Panc1 (cell line): ENCODE measurements at regions not wholly inside any gene's neighbourhood (a gene's known extent, or its start where the extent isn't known, plus 50 kb on each side); places are given as distances from the start of the nearest gene placed in this dataset.

ENCODE experiments used
- TCF7L2 ChIP-seq: IDR thresholded peaks from 2 replicates; pipeline ENCODE4 v1.6.1; 2011; ENCODE audit warnings: mild to moderate bottlenecking, low read depth, low read length, inconsistent platforms
- TF ChIP-seq, protein P1 (sequence below): fragments of 450-650 bp; IDR thresholded peaks from 2 replicates; pipeline ENCODE4 v1.5.1; 2017; ENCODE audit warnings: mild to moderate bottlenecking
- TF ChIP-seq, protein P2 (sequence below), 2 experiments: IDR thresholded peaks; 2 replicates each; pipeline ENCODE4 v1.6.1; 2011 to 2012; ENCODE audit warnings: low read depth in 2 of 2, control low read depth in 1 of 2, low read length in 1 of 2, mild to moderate bottlenecking in 1 of 2, moderate library complexity in 1 of 2; ENCODE audit not compliant: insufficient read depth in 1 of 2

DNA sequence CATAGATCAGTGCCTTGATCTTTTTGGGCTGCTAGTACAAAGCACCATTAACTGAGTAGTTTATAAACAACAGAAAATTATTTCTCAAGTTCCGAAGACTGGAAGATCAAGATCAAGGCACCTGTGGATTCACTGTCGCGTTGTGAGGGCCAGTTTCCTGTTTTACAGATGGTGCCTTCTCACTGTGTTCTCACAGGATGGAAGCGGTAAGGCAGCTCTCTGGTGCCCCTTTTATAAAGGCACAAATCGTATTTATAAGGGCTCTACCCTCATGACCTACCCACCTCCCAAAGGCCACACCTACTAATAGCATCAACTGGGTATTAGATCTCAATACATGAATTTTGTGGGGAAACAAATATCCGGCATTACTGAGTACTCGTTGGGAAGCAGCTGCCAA, 729.5 kb upstream of the SLC39A10 start:
- TF ChIP-seq, protein P1, sequence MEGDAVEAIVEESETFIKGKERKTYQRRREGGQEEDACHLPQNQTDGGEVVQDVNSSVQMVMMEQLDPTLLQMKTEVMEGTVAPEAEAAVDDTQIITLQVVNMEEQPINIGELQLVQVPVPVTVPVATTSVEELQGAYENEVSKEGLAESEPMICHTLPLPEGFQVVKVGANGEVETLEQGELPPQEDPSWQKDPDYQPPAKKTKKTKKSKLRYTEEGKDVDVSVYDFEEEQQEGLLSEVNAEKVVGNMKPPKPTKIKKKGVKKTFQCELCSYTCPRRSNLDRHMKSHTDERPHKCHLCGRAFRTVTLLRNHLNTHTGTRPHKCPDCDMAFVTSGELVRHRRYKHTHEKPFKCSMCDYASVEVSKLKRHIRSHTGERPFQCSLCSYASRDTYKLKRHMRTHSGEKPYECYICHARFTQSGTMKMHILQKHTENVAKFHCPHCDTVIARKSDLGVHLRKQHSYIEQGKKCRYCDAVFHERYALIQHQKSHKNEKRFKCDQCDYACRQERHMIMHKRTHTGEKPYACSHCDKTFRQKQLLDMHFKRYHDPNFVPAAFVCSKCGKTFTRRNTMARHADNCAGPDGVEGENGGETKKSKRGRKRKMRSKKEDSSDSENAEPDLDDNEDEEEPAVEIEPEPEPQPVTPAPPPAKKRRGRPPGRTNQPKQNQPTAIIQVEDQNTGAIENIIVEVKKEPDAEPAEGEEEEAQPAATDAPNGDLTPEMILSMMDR, result no peak
- TF ChIP-seq, protein P2, sequence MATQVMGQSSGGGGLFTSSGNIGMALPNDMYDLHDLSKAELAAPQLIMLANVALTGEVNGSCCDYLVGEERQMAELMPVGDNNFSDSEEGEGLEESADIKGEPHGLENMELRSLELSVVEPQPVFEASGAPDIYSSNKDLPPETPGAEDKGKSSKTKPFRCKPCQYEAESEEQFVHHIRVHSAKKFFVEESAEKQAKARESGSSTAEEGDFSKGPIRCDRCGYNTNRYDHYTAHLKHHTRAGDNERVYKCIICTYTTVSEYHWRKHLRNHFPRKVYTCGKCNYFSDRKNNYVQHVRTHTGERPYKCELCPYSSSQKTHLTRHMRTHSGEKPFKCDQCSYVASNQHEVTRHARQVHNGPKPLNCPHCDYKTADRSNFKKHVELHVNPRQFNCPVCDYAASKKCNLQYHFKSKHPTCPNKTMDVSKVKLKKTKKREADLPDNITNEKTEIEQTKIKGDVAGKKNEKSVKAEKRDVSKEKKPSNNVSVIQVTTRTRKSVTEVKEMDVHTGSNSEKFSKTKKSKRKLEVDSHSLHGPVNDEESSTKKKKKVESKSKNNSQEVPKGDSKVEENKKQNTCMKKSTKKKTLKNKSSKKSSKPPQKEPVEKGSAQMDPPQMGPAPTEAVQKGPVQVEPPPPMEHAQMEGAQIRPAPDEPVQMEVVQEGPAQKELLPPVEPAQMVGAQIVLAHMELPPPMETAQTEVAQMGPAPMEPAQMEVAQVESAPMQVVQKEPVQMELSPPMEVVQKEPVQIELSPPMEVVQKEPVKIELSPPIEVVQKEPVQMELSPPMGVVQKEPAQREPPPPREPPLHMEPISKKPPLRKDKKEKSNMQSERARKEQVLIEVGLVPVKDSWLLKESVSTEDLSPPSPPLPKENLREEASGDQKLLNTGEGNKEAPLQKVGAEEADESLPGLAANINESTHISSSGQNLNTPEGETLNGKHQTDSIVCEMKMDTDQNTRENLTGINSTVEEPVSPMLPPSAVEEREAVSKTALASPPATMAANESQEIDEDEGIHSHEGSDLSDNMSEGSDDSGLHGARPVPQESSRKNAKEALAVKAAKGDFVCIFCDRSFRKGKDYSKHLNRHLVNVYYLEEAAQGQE (IDR thresholded peaks at IDR 0.05; ENCODE audit: insufficient read depth in 1 of 2, low read depth in 2 of 2, low read length in 1 of 2), result no peak
- TF ChIP-seq TCF7L2, result no peak
